WERI-Rb-1 (cell line): ENCODE measurements at regions not wholly inside any gene's neighbourhood (a gene's known extent, or its start where the extent isn't known, plus 50 kb on each side); places are given as distances from the start of the nearest gene placed in this dataset.
"Not testable (repeated sequence)": the region's sequence is repeated elsewhere in the genome, so short reads cannot be mapped to it uniquely, and the experiment has no call there.

Experiments
- DNase-seq: peaks from one replicate; pipeline ENCODE4 v3.0.0-alpha.2; 2020
- H3K27ac ChIP-seq: fragments of 250-450 bp; sonication (Bioruptor Pico); 2 replicates; pipeline ENCODE4 v1.5.1; 2020; ENCODE audit warnings: mild to moderate bottlenecking, moderate library complexity
- H3K27me3 ChIP-seq: fragments of 250-450 bp; sonication (Bioruptor Pico); 2 replicates; pipeline ENCODE4 v1.5.1; 2021; ENCODE audit warnings: mild to moderate bottlenecking, low read depth, moderate library complexity; ENCODE audit not compliant: insufficient read depth, severe bottlenecking
- H3K36me3 ChIP-seq: fragments of 250-450 bp; sonication (Bioruptor Pico); 2 replicates; pipeline ENCODE4 v1.5.1; 2020; ENCODE audit warnings: mild to moderate bottlenecking, moderate library complexity
- H3K4me3 ChIP-seq: 2 replicates; pipeline ENCODE4 v1.5.1; 2011; ENCODE audit warnings: low read depth, mild to moderate bottlenecking, control low read depth, low read length
- H3K9me3 ChIP-seq: fragments of 250-450 bp; sonication (Bioruptor Pico); 2 replicates; pipeline ENCODE4 v1.5.1; 2021; ENCODE audit warnings: mild to moderate bottlenecking, moderate library complexity; ENCODE audit not compliant: severe bottlenecking
- CTCF ChIP-seq: IDR thresholded peaks from 2 replicates; pipeline ENCODE4 v1.5.1; 2011; ENCODE audit warnings: low read depth, mild to moderate bottlenecking, control low read depth, inconsistent platforms, low read length

GRCh38 chr13:87554045-87554444, 117.1 kb upstream of the SLITRK5 start:
- DNase-seq: no peak
- TF ChIP-seq CTCF: no peak

GRCh38 chr13:87557788-87558187, 113.4 kb upstream of the SLITRK5 start:
- H3K27me3 ChIP-seq: no peaks in the 10 kb centered on the region
- no peak for TF ChIP-seq CTCF
- DNase-seq: no peak
- no peak overlapping the region for H3K4me3 ChIP-seq
- peaks cover 5% of the 10 kb centered on the region for H3K9me3 ChIP-seq
- H3K36me3 ChIP-seq: no peaks in the 10 kb centered on the region
- no peak overlapping the region for H3K27ac ChIP-seq

More at GRCh38 chr13:87554045-87554444, 117.1 kb upstream of the SLITRK5 start:
- Histone ChIP-seq H3K4me3 (no peak overlapping the region), H3K36me3 (no peaks in the 10 kb centered on the region), H3K27me3 (no peaks in the 10 kb centered on the region), H3K27ac (no peak overlapping the region), H3K9me3 (no peaks in the 10 kb centered on the region)

- peaks cover 11% of the 10 kb centered on the region for H3K9me3 ChIP-seq
- H3K4me3 ChIP-seq, H3K36me3 ChIP-seq, H3K27me3 ChIP-seq, H3K27ac ChIP-seq, DNase-seq: not testable (repeated sequence)
These were observed 109.6 kb upstream of the SLITRK5 start for GRCh38 chr13:87561580-87561979.

GRCh38 chr13:87570669-87571068, 100.5 kb upstream of the SLITRK5 start:
- DNase-seq: no peak
- no peaks in the 10 kb centered on the region for H3K36me3 ChIP-seq
- no peaks in the 10 kb centered on the region for H3K27me3 ChIP-seq
- no peak for TF ChIP-seq CTCF
- H3K4me3 ChIP-seq: no peak overlapping the region
- H3K9me3 ChIP-seq: no peaks in the 10 kb centered on the region
- H3K27ac ChIP-seq: no peak overlapping the region

GRCh38 chr13:87582399-87582798, 88.8 kb upstream of the SLITRK5 start:
- H3K36me3 ChIP-seq: no peaks in the 10 kb centered on the region
- no peak overlapping the region for H3K27ac ChIP-seq
- no peak for DNase-seq
- H3K4me3 ChIP-seq: no peak overlapping the region
- H3K9me3 ChIP-seq: no peaks in the 10 kb centered on the region
- H3K27me3 ChIP-seq: no peaks in the 10 kb centered on the region
- no peak for TF ChIP-seq CTCF

GRCh38 chr13:87590518-87590917, 80.7 kb upstream of the SLITRK5 start:
- TF ChIP-seq CTCF: no peak
- H3K36me3 ChIP-seq: no peaks in the 10 kb centered on the region
- peaks cover 5% of the 10 kb centered on the region for H3K9me3 ChIP-seq

GRCh38 chr13:87604437-87604836, 66.7 kb upstream of the SLITRK5 start:
- not testable (repeated sequence) for H3K27ac ChIP-seq, H3K27me3 ChIP-seq, DNase-seq, H3K36me3 ChIP-seq, H3K9me3 ChIP-seq, H3K4me3 ChIP-seq

More at GRCh38 chr13:87590518-87590917, 80.7 kb upstream of the SLITRK5 start:
- H3K27ac ChIP-seq: no peak overlapping the region
- no peak for DNase-seq
- no peaks in the 10 kb centered on the region for H3K27me3 ChIP-seq
- H3K4me3 ChIP-seq: no peak overlapping the region
